HG03439 (cell line): ENCODE measurements at regions not wholly inside any gene's neighbourhood (a gene's known extent, or its start where the extent isn't known, plus 50 kb on each side); places are given as distances from the start of the nearest gene placed in this dataset.
"Not testable (repeated sequence)": the region's sequence is repeated elsewhere in the genome, so short reads cannot be mapped to it uniquely, and the experiment has no call there.

ENCODE experiments used
- ATAC-seq: cut with Tn5 transposase; IDR thresholded peaks from one replicate; pipeline ENCODE4 v1.9.1; 2021; ENCODE audit warnings: mild to moderate bottlenecking, moderate library complexity; ENCODE audit not compliant: unreplicated experiment

GRCh38 chr16:72729552-72729951 is 318.4 kb downstream of the ZFHX3 start:
- ATAC-seq, result not testable (repeated sequence)

GRCh38 chr16:72728516-72728915 is 319.4 kb downstream of the ZFHX3 start:
- no peak for ATAC-seq

- no peak for ATAC-seq
These were observed 320.4 kb downstream of the ZFHX3 start for GRCh38 chr16:72727565-72727964.

GRCh38 chr16:72725643-72726042 is 322.3 kb downstream of the ZFHX3 start:
- no peak for ATAC-seq

- no peak for ATAC-seq
These were observed 324.1 kb downstream of the ZFHX3 start for GRCh38 chr16:72723781-72724180.

GRCh38 chr16:72722552-72722951 is 325.4 kb downstream of the ZFHX3 start:
- no peak for ATAC-seq

GRCh38 chr16:72721981-72722380 is 325.9 kb downstream of the ZFHX3 start:
- no peak for ATAC-seq

GRCh38 chr16:72715267-72715666 is 332.7 kb downstream of the ZFHX3 start:
- ATAC-seq, result no peak

- no peak for ATAC-seq
These were observed 336.1 kb downstream of the ZFHX3 start for GRCh38 chr16:72711823-72712222.

- ATAC-seq, result no peak
These were observed 342.1 kb downstream of the ZFHX3 start for GRCh38 chr16:72705801-72706200.

GRCh38 chr16:72704746-72705372 is 343.1 kb downstream of the ZFHX3 start:
- ATAC-seq, result no peak

GRCh38 chr16:72689851-72690250 is 358.1 kb downstream of the ZFHX3 start:
- ATAC-seq, result no peak

- no peak for ATAC-seq
These were observed 367.2 kb downstream of the ZFHX3 start for GRCh38 chr16:72680732-72681131.

GRCh38 chr16:72679856-72680255 is 368.1 kb downstream of the ZFHX3 start:
- no peak for ATAC-seq

GRCh38 chr16:72677662-72678447 is 370.1 kb downstream of the ZFHX3 start:
- no peak for ATAC-seq

GRCh38 chr16:72673118-72673517 is 374.8 kb downstream of the ZFHX3 start:
- no peak for ATAC-seq

GRCh38 chr16:72666267-72666666 is 381.7 kb downstream of the ZFHX3 start:
- no peak for ATAC-seq

- ATAC-seq, result no peak
These were observed 382.2 kb downstream of the ZFHX3 start for GRCh38 chr16:72665701-72666100.

GRCh38 chr16:72664509-72665408 is 383.2 kb downstream of the ZFHX3 start:
- ATAC-seq, result peak; percentile 99

GRCh38 chr16:72664056-72664508 is 383.8 kb downstream of the ZFHX3 start:
- ATAC-seq, result no peak
